Memory B cell (primary cell): ENCODE measurements at regions not wholly inside any gene's neighbourhood (a gene's known extent, or its start where the extent isn't known, plus 50 kb on each side); places are given as distances from the start of the nearest gene placed in this dataset.

Experiments
- ATAC-seq: fragments of 150-1000 bp; cut with Tn5 transposase; 2 replicates; pipeline ENCODE4 v1.10.0; 2021; ENCODE audit warnings: low read depth, mild to moderate bottlenecking, moderate library complexity
- DNase-seq, 2 donors: peaks; one replicate each; pipeline ENCODE4 v3.0.0; 2022; ENCODE audit warnings: low spot score in 2 of 2
- H3K27ac Mint-ChIP-seq: one replicate; pipeline ENCODE4 v1.8.0; 2022; ENCODE audit warnings: mild to moderate bottlenecking, moderate library complexity, mixed read lengths
- H3K27me3 Mint-ChIP-seq: one replicate; pipeline ENCODE4 v1.8.0; 2022; ENCODE audit warnings: mixed read lengths
- H3K36me3 Mint-ChIP-seq: one replicate; pipeline ENCODE4 v1.8.0; 2022; ENCODE audit warnings: mild to moderate bottlenecking, mixed read lengths
- H3K4me1 Mint-ChIP-seq: one replicate; pipeline ENCODE4 v1.8.0; 2022; ENCODE audit warnings: mixed read lengths
- H3K4me3 Mint-ChIP-seq: one replicate; pipeline ENCODE4 v1.8.0; 2022; ENCODE audit warnings: mild to moderate bottlenecking, moderate library complexity, mixed read lengths
- H3K9me3 Mint-ChIP-seq: one replicate; pipeline ENCODE4 v1.8.0; 2022; ENCODE audit warnings: mixed read lengths

- Mint-ChIP-seq H3K36me3 (no peaks in the 10 kb centered on the region), H3K27me3 (no peaks in the 10 kb centered on the region), H3K27ac (no peak overlapping the region), H3K4me3 (no peak overlapping the region), H3K9me3 (no peaks in the 10 kb centered on the region), H3K4me1 (no peaks in the 10 kb centered on the region)
- ATAC-seq (no peak), DNase-seq (no peak)
Observed at GRCh38 chr10:130869179-130869841, 442.2 kb downstream of the TCERG1L start.

GRCh38 chr10:130871406-130871805 lies 440.1 kb downstream of the TCERG1L start:
- no peaks in the 10 kb centered on the region for H3K27me3 Mint-ChIP-seq
- H3K4me1 Mint-ChIP-seq: no peaks in the 10 kb centered on the region
- ATAC-seq (no peak), DNase-seq (no peak)
- H3K4me3 Mint-ChIP-seq: no peak overlapping the region
- H3K27ac Mint-ChIP-seq: no peak overlapping the region
- H3K36me3 Mint-ChIP-seq: no peaks in the 10 kb centered on the region
- H3K9me3 Mint-ChIP-seq: no peaks in the 10 kb centered on the region

GRCh38 chr10:130873636-130874035 lies 437.9 kb downstream of the TCERG1L start:
- no peak overlapping the region for H3K27ac Mint-ChIP-seq
- peaks cover 1% of the 10 kb centered on the region for H3K9me3 Mint-ChIP-seq
- no peak overlapping the region for H3K4me3 Mint-ChIP-seq
- no peak for DNase-seq
- H3K27me3 Mint-ChIP-seq: no peaks in the 10 kb centered on the region
- ATAC-seq: no peak
- H3K4me1 Mint-ChIP-seq: no peaks in the 10 kb centered on the region
- H3K36me3 Mint-ChIP-seq: no peaks in the 10 kb centered on the region

GRCh38 chr10:130875116-130875515 lies 436.4 kb downstream of the TCERG1L start:
- ATAC-seq: no peak
- Mint-ChIP-seq H3K4me1 (no peaks in the 10 kb centered on the region), H3K27ac (no peak overlapping the region), H3K27me3 (no peaks in the 10 kb centered on the region), H3K36me3 (no peaks in the 10 kb centered on the region), H3K9me3 (peaks cover 1% of the 10 kb centered on the region), H3K4me3 (no peak overlapping the region)
- DNase-seq: no peak

- H3K36me3 Mint-ChIP-seq: no peaks in the 10 kb centered on the region
Observed at GRCh38 chr10:130875897-130876472, 435.5 kb downstream of the TCERG1L start.

GRCh38 chr10:130877126-130877525 lies 434.4 kb downstream of the TCERG1L start:
- no peaks in the 10 kb centered on the region for H3K27me3 Mint-ChIP-seq
- no peaks in the 10 kb centered on the region for H3K36me3 Mint-ChIP-seq
- no peaks in the 10 kb centered on the region for H3K4me1 Mint-ChIP-seq
- DNase-seq (no peak), ATAC-seq (no peak)
- no peak overlapping the region for H3K4me3 Mint-ChIP-seq
- no peak overlapping the region for H3K27ac Mint-ChIP-seq
- peaks cover 1% of the 10 kb centered on the region for H3K9me3 Mint-ChIP-seq

More at GRCh38 chr10:130875897-130876472, 435.5 kb downstream of the TCERG1L start:
- no peak for DNase-seq
- no peaks in the 10 kb centered on the region for H3K27me3 Mint-ChIP-seq
- no peaks in the 10 kb centered on the region for H3K4me1 Mint-ChIP-seq
- ATAC-seq: no peak
- H3K4me3 Mint-ChIP-seq: no peak overlapping the region
- peaks cover 1% of the 10 kb centered on the region for H3K9me3 Mint-ChIP-seq
- H3K27ac Mint-ChIP-seq: no peak overlapping the region

- no peaks in the 10 kb centered on the region for H3K4me1 Mint-ChIP-seq
- H3K4me3 Mint-ChIP-seq: no peak overlapping the region
- DNase-seq (no peak), ATAC-seq (no peak)
- H3K27me3 Mint-ChIP-seq: no peaks in the 10 kb centered on the region
- H3K9me3 Mint-ChIP-seq: peaks cover 1% of the 10 kb centered on the region
- H3K36me3 Mint-ChIP-seq: no peaks in the 10 kb centered on the region
- H3K27ac Mint-ChIP-seq: no peak overlapping the region
Observed at GRCh38 chr10:130878131-130878530, 433.4 kb downstream of the TCERG1L start.

GRCh38 chr10:130882906-130883305 lies 428.6 kb downstream of the TCERG1L start:
- Mint-ChIP-seq H3K27me3 (peaks cover 2% of the 10 kb centered on the region), H3K27ac (no peak overlapping the region), H3K4me1 (no peaks in the 10 kb centered on the region), H3K36me3 (no peaks in the 10 kb centered on the region), H3K4me3 (no peak overlapping the region), H3K9me3 (no peaks in the 10 kb centered on the region)
- DNase-seq (no peak), ATAC-seq (no peak)

- no peaks in the 10 kb centered on the region for H3K4me1 Mint-ChIP-seq
- no peaks in the 10 kb centered on the region for H3K9me3 Mint-ChIP-seq
- peaks cover 2% of the 10 kb centered on the region for H3K27me3 Mint-ChIP-seq
- ATAC-seq (no peak), DNase-seq (no peak)
- no peak overlapping the region for H3K4me3 Mint-ChIP-seq
- H3K36me3 Mint-ChIP-seq: no peaks in the 10 kb centered on the region
- no peak overlapping the region for H3K27ac Mint-ChIP-seq
Observed at GRCh38 chr10:130884456-130884855, 427.1 kb downstream of the TCERG1L start.

GRCh38 chr10:130885021-130885655 lies 426.4 kb downstream of the TCERG1L start:
- no peak overlapping the region for H3K27ac Mint-ChIP-seq
- DNase-seq (no peak), ATAC-seq (no peak)
- no peaks in the 10 kb centered on the region for H3K36me3 Mint-ChIP-seq
- H3K4me1 Mint-ChIP-seq: no peaks in the 10 kb centered on the region
- H3K27me3 Mint-ChIP-seq: peaks cover 2% of the 10 kb centered on the region
- no peaks in the 10 kb centered on the region for H3K9me3 Mint-ChIP-seq
- no peak overlapping the region for H3K4me3 Mint-ChIP-seq

GRCh38 chr10:130887170-130887569 lies 424.4 kb downstream of the TCERG1L start:
- Mint-ChIP-seq H3K4me1 (no peaks in the 10 kb centered on the region), H3K9me3 (no peaks in the 10 kb centered on the region), H3K4me3 (no peak overlapping the region), H3K27me3 (peaks cover 3% of the 10 kb centered on the region), H3K36me3 (no peaks in the 10 kb centered on the region), H3K27ac (no peak overlapping the region)
- DNase-seq: no peak
- no peak for ATAC-seq

- no peak for ATAC-seq
- H3K9me3 Mint-ChIP-seq: no peaks in the 10 kb centered on the region
- no peak for DNase-seq
- H3K4me3 Mint-ChIP-seq: no peak overlapping the region
- no peaks in the 10 kb centered on the region for H3K36me3 Mint-ChIP-seq
- H3K27me3 Mint-ChIP-seq: peaks cover 3% of the 10 kb centered on the region
- no peak overlapping the region for H3K27ac Mint-ChIP-seq
- no peaks in the 10 kb centered on the region for H3K4me1 Mint-ChIP-seq
Observed at GRCh38 chr10:130888493-130888892, 423.0 kb downstream of the TCERG1L start.

- Mint-ChIP-seq H3K36me3 (no peaks in the 10 kb centered on the region), H3K27me3 (peaks cover 3% of the 10 kb centered on the region), H3K9me3 (no peaks in the 10 kb centered on the region), H3K27ac (no peak overlapping the region), H3K4me3 (no peak overlapping the region), H3K4me1 (no peaks in the 10 kb centered on the region)
- DNase-seq (no peak), ATAC-seq (no peak)
Observed at GRCh38 chr10:130889240-130889639, 422.3 kb downstream of the TCERG1L start.

- Mint-ChIP-seq H3K36me3 (no peaks in the 10 kb centered on the region), H3K4me3 (no peak overlapping the region), H3K9me3 (no peaks in the 10 kb centered on the region), H3K27ac (no peak overlapping the region), H3K4me1 (no peaks in the 10 kb centered on the region), H3K27me3 (peaks cover 3% of the 10 kb centered on the region)
- no peak for ATAC-seq
- DNase-seq: no peak
Observed at GRCh38 chr10:130889780-130890179, 421.7 kb downstream of the TCERG1L start.

- H3K9me3 Mint-ChIP-seq: peaks cover 1% of the 10 kb centered on the region
- H3K27ac Mint-ChIP-seq: no peak overlapping the region
- ATAC-seq (no peak), DNase-seq (no peak)
- no peaks in the 10 kb centered on the region for H3K4me1 Mint-ChIP-seq
- H3K4me3 Mint-ChIP-seq: no peak overlapping the region
- H3K27me3 Mint-ChIP-seq: peaks cover 3% of the 10 kb centered on the region
- no peaks in the 10 kb centered on the region for H3K36me3 Mint-ChIP-seq
Observed at GRCh38 chr10:130891066-130891465, 420.5 kb downstream of the TCERG1L start.
